ENCODE measurements at regions not wholly inside any gene's neighbourhood (a gene's known extent, or its start where the extent isn't known, plus 50 kb on each side); places are given as distances from the start of the nearest gene placed in this dataset.
A peak's percentile ranks its signal among the peaks of the same experiment; 100 is the strongest.

- peak in 1 of 2 donors; percentile 38 for DNase-seq (ENCODE audit: low spot score in 2 of 2)
- intact Hi-C loops (cut with DNase I), result no loop called here
- TF ChIP-seq, protein P1, sequence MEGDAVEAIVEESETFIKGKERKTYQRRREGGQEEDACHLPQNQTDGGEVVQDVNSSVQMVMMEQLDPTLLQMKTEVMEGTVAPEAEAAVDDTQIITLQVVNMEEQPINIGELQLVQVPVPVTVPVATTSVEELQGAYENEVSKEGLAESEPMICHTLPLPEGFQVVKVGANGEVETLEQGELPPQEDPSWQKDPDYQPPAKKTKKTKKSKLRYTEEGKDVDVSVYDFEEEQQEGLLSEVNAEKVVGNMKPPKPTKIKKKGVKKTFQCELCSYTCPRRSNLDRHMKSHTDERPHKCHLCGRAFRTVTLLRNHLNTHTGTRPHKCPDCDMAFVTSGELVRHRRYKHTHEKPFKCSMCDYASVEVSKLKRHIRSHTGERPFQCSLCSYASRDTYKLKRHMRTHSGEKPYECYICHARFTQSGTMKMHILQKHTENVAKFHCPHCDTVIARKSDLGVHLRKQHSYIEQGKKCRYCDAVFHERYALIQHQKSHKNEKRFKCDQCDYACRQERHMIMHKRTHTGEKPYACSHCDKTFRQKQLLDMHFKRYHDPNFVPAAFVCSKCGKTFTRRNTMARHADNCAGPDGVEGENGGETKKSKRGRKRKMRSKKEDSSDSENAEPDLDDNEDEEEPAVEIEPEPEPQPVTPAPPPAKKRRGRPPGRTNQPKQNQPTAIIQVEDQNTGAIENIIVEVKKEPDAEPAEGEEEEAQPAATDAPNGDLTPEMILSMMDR (IDR thresholded peaks at IDR 0.05), result no peak
- Histone ChIP-seq H3K9me3 (peaks cover 6 to 11% of the 10 kb centered on the region in 2 donors), H3K4me3 (no peak overlapping the region), H3K27ac (no peak overlapping the region), H3K36me3 (no peaks in the 10 kb centered on the region), H3K27me3 (no peaks in the 10 kb centered on the region), H3K4me1 (no peaks in the 10 kb centered on the region)
Measured at GRCh38 chr20:63083831-63084562, 77.2 kb upstream of the BHLHE23 start.

DNA sequence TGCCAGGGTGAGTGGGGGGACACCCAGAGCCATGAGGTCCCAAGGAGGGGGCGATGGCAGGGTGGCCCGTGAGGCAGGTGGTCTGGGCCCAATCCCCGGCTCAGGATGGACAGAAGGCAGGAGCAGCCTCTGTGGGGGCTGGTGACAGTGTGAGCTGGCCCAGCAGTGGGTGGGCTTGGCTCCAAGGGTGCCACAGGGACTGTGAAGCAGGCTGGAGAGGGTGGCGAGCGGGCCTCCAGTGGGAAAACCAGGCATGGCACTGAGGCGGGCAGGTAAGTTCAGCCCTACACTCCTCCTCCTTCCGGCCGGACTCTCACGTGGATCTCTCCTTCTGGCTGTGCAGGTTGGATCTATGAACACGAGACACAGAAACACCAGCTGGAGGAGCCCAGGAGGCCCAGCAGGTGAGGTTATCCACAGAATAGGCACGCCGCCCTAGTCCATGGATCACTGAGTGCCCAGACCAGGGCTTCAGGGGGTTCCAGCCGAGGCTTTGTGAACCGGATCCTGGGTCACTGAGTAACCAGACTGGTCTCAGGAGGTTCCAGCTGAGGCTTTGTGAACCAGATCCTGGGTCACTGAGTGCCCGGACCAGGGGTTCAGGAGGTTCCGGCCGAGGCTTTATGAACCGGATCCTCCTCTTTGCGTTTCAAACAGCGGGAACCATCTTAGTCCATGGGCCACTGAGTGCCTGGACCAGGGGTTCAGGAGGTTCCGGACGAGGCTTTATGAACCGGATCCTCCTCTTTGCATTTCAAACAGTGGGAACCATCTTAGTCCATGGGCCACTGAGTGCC, 76.4 kb upstream of the BHLHE23 start:
- no peaks in the 10 kb centered on the region for H3K27me3 ChIP-seq
- H3K9me3 ChIP-seq, result peaks cover 8 to 17% of the 10 kb centered on the region in 2 donors
- TF ChIP-seq, protein P1 (IDR thresholded peaks at IDR 0.05), result no peak
- H3K36me3 ChIP-seq, result no peaks in the 10 kb centered on the region
- intact Hi-C loops (cut with DNase I), result no loop called here
- no peak overlapping the region for H3K4me3 ChIP-seq
- DNase-seq (ENCODE audit: low spot score in 2 of 2), result no peak
- H3K4me1 ChIP-seq, result no peaks in the 10 kb centered on the region
- H3K27ac ChIP-seq, result no peak overlapping the region

DNA sequence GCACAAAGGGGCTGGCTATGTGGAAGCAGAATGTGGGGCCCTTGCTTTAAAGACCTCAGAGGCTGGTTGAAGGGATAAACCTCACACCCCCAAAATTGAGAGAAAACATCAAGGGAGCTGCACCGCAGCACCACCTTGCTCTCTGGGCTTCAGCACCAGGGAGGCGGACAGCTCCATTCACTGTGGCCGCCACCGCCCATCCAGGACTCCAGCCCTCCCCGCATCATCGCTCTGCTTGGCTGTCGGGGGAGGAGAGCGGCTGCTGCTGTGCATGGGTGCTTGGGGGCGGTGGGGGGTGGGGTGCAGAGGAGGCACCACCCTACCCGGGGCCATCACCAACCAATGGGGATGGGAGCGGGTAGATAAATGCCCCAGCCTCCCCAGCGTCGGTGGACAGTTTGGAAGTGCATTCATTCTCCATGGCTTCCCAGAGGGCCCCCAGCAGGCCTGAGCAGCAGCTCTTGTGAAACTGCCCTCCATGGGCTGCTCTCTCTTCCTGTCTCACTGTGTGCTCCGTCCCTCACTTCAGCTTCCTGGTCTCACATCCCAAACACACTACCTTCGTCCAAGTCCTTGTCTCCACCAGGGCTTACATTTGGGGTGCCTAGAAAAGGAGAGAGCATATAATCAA, 75.7 kb upstream of the BHLHE23 start:
- no peaks in the 10 kb centered on the region for H3K36me3 ChIP-seq
- TF ChIP-seq, protein P1 (IDR thresholded peaks at IDR 0.05), result no peak
- no peaks in the 10 kb centered on the region for H3K4me1 ChIP-seq
- DNase-seq (ENCODE audit: low spot score in 2 of 2), result peak in 1 of 2 donors; percentile 41
- H3K27me3 ChIP-seq, result no peaks in the 10 kb centered on the region
- H3K9me3 ChIP-seq, result peaks cover 8 to 24% of the 10 kb centered on the region in 2 donors
- H3K27ac ChIP-seq, result no peak overlapping the region
- no peak overlapping the region for H3K4me3 ChIP-seq
- intact Hi-C loops (cut with DNase I), result no loop called here

DNA sequence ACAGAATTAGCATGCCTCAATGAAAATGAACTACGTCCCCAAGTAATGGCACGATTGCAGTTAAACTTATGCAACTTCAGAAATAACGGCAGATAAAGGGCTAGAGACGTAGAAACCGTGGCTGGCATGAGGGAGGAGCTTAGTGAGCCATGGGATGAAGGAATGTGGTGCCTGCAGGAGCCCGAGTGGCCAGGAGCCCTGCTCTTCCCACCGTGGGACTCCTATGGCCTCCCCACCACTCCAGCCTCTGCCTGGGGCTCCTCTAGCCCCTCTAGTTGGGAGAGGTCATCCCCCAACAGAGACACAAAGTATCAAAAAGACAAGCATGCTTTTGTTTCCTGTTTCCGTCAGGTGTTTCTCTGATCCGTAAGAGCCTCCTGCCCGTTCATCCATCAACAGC, 75.1 kb upstream of the BHLHE23 start:
- Histone ChIP-seq H3K36me3 (no peaks in the 10 kb centered on the region), H3K9me3 (peaks cover 8 to 29% of the 10 kb centered on the region in 2 donors), H3K4me1 (no peaks in the 10 kb centered on the region), H3K4me3 (no peak overlapping the region), H3K27me3 (no peaks in the 10 kb centered on the region), H3K27ac (no peak overlapping the region)
- TF ChIP-seq, protein P1 (IDR thresholded peaks at IDR 0.05), result no peak
- intact Hi-C loops (cut with DNase I), result no loop called here
- DNase-seq (ENCODE audit: low spot score in 2 of 2), result no peak

DNA sequence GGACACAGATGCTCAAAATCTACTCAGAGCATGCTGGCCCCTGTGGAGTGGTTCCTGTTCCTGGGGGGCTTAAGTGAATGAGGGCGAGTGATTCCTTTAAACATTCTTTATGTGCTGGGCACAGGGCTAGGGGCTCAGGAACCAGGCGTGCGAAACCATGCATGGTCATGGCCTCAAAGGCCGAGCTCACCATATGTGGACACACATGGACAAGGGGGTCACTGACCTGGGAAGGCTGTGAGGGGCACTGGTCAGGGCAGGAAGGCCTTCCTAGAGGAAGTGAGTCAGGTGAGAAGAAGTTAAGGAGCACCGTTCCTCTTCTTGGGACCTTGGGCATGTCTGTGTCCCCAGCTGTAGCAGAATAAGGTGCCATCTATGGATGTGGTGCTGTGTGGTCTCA, 74.6 kb upstream of the BHLHE23 start:
- Histone ChIP-seq H3K27ac (no peak overlapping the region), H3K27me3 (no peaks in the 10 kb centered on the region), H3K36me3 (no peaks in the 10 kb centered on the region), H3K4me1 (no peaks in the 10 kb centered on the region), H3K9me3 (peaks cover 8 to 33% of the 10 kb centered on the region in 2 donors), H3K4me3 (no peak overlapping the region)
- peak in 1 of 2 donors; percentile 44 for DNase-seq (ENCODE audit: low spot score in 2 of 2)
- intact Hi-C loops (cut with DNase I), result no loop called here
- TF ChIP-seq, protein P1 (IDR thresholded peaks at IDR 0.05), result no peak
